Stomach (tissue), 8 donors: ENCODE measurements at regions not wholly inside any gene's neighbourhood (a gene's known extent, or its start where the extent isn't known, plus 50 kb on each side); places are given as distances from the start of the nearest gene placed in this dataset.

Experiments
- DNase-seq, 2 donors: peaks; one replicate each; pipeline versions ENCODE4 v3.0.0 to v3.0.0-alpha.2; 2013 to 2019
- H3K27ac ChIP-seq, 5 donors: fragments of 200-600 bp in 4 of 5; sonication (generic) in 4 of 5; one replicate each; pipeline ENCODE4 v1.5.1; 2013 to 2019; ENCODE audit warnings: mild to moderate bottlenecking in 1 of 5, moderate library complexity in 1 of 5
- H3K27me3 ChIP-seq, 3 donors: fragments of 200-600 bp; sonication (generic); one replicate each; pipeline ENCODE4 v1.5.1; 2017 to 2019; ENCODE audit warnings: mixed run types in 1 of 3
- H3K36me3 ChIP-seq, 4 donors: fragments of 200-600 bp; sonication (generic); 1 replicate in 3 of 4; 2 replicates in 1 of 4; pipeline ENCODE4 v1.5.1; 2016 to 2019
- H3K4me1 ChIP-seq, 4 donors: fragments of 200-600 bp; sonication (generic); one replicate each; pipeline ENCODE4 v1.5.1; 2016 to 2019
- H3K4me3 ChIP-seq, 4 donors: fragments of 200-600 bp; sonication (generic) in 3 of 4; one replicate each; pipeline ENCODE4 v1.5.1; 2016 to 2019; ENCODE audit warnings: mild to moderate bottlenecking in 1 of 4
- H3K9me3 ChIP-seq, 4 donors: fragments of 200-600 bp; sonication (generic); one replicate each; pipeline ENCODE4 v1.5.1; 2016 to 2019
- EP300 ChIP-seq: sonication (generic); formaldehyde crosslinking; IDR thresholded peaks from one replicate; pipeline ENCODE4 v1.6.1; 2017; ENCODE audit warnings: antibody characterized with exemption
- POLR2A ChIP-seq, 4 donors: fragments of 450-650 bp; IDR thresholded peaks; one replicate each; pipeline ENCODE4 v1.6.1; 2016; ENCODE audit warnings: antibody characterized with exemption in 4 of 4, control low read depth in 2 of 4, mild to moderate bottlenecking in 1 of 4, moderate library complexity in 1 of 4
- POLR2AphosphoS5 ChIP-seq, 3 donors: sonication (generic); formaldehyde crosslinking; IDR thresholded peaks; one replicate each; pipeline ENCODE4 v1.6.1; 2016; ENCODE audit warnings: antibody characterized with exemption in 3 of 3
- WGBS, 5 donors: extraction: QIAGEN DNeasy Blood & Tissue Kit in 3 of 5; methylation state at CpG; one replicate each; pipeline versions ENCODE4 v1.1.5 to v1.1.7; 2013 to 2018; 5-methylcytosine and 5-hydroxymethylcytosine counted together
- intact Hi-C: fragments of 100-400 bp; cut with DNase I; formaldehyde crosslinking; loops from one replicate; pipeline ENCODE4 v1.15.1; 2023; ENCODE audit warnings: low total_unique reads
- TF ChIP-seq, protein P1 (sequence below), 7 experiments: fragments of 450-650 bp in 4 of 7; fragments of 200-600 bp in 3 of 7; sonication (generic) in 3 of 7; IDR thresholded peaks; one replicate each; pipeline ENCODE4 v1.5.1; 2016 to 2019; ENCODE audit warnings: antibody characterized with exemption in 7 of 7, control low read depth in 2 of 7, mild to moderate bottlenecking in 1 of 7
- donor health status: healthy with polysubstance abuse.
- donor health status: Bipolar disorder and iron deficiency.
- donor health status: healthy.

DNA sequence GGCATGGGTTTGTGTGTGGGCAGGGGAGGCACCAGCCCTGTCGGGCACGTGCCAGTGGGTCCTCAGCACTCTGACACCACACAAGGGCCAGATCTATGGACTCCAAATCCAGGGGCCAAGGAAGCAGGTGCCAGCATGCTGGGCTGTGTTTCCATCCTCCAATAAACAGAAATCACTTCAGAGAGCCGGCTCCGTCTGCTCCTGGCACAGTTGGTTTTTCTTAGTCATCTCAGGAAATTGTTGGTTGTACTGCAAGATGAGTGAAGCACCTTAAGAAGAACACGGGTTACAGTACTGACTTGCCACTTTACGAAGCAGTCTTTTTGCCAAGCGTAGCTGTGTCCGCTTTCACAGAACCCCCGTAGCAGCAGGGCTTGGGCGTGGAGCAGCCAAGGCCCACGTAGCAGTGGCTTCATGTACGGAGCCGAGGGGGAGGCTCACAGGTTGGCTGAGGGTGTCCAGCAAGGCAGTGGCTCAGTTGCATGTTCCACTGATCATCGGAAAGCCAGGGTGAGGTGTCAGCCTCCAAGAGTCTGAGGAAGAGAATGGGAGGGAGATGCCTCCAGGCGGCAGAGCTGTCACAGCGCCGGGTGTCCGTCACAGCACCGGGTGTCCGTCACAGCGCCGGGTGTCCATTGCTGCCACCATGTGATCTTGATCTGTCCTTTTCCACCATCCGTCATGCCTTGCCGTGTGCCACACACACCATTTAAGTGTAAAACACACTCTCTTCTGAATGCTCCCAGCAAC is 314.9 kb downstream of the CTTN start:
- DNase-seq, result no peak
- 87 to 92% (median 90%) methylated on average over 15 to 24 of the region's 24 CpGs for WGBS, 5 donors
- Histone ChIP-seq H3K4me1 (peaks cover 0 to 12% (median 4%) of the 10 kb centered on the region in 4 donors), H3K4me3 (no peak overlapping the region), H3K36me3 (no peaks in the 10 kb centered on the region), H3K27me3 (peaks cover 0 to 26% (median 0%) of the 10 kb centered on the region in 3 donors), H3K27ac (no peak overlapping the region), H3K9me3 (no peaks in the 10 kb centered on the region)
- TF ChIP-seq EP300 (no peak), POLR2A (IDR thresholded peaks at IDR 0.05) (no peak), POLR2AphosphoS5 (IDR thresholded peaks at IDR 0.05) (no peak)
- TF ChIP-seq, protein P1, sequence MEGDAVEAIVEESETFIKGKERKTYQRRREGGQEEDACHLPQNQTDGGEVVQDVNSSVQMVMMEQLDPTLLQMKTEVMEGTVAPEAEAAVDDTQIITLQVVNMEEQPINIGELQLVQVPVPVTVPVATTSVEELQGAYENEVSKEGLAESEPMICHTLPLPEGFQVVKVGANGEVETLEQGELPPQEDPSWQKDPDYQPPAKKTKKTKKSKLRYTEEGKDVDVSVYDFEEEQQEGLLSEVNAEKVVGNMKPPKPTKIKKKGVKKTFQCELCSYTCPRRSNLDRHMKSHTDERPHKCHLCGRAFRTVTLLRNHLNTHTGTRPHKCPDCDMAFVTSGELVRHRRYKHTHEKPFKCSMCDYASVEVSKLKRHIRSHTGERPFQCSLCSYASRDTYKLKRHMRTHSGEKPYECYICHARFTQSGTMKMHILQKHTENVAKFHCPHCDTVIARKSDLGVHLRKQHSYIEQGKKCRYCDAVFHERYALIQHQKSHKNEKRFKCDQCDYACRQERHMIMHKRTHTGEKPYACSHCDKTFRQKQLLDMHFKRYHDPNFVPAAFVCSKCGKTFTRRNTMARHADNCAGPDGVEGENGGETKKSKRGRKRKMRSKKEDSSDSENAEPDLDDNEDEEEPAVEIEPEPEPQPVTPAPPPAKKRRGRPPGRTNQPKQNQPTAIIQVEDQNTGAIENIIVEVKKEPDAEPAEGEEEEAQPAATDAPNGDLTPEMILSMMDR (IDR thresholded peaks at IDR 0.05), result no peak
- intact Hi-C loops, result no loop called here

DNA sequence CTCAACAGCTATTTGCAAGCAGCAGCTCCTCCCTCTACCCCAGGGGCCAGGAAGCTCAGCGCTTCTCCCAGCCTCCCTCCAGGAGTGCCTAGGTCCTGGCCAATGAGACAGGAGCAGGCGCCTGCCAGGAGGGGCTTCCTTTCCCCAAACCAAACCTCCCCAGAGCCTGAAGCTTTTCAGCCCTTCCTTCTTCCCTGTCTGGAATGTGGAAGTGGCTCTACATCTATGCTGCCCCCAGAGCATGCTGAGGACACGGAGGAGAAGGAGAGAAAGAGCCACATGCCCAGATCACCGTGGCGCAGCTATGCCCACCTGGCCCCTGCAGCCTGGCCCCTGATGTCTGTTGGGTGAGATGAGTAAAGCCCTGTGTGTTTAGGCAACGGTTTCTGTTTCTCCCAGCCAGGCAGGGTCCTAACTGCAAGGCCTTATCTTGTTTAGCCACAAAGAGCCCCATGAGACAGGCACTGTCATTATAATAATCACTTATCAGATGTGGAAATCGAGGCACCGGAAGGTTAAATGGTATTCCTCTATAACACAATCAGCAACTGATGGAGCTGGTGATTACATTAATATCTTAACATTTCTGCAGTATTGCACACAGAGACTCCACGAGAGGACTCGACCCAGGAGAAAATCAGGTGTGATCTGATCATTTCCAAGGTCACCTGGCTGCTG is 315.8 kb downstream of the CTTN start:
- TF ChIP-seq, protein P1 (IDR thresholded peaks at IDR 0.05), result no peak
- TF ChIP-seq POLR2A (IDR thresholded peaks at IDR 0.05), result no peak
- no peak for TF ChIP-seq EP300
- TF ChIP-seq POLR2AphosphoS5 (IDR thresholded peaks at IDR 0.05), result no peak
- Histone ChIP-seq H3K27me3 (peaks cover 0 to 29% (median 0%) of the 10 kb centered on the region in 3 donors), H3K4me1 (peaks cover 0 to 12% (median 4%) of the 10 kb centered on the region in 4 donors), H3K27ac (no peak overlapping the region), H3K36me3 (no peaks in the 10 kb centered on the region), H3K9me3 (no peaks in the 10 kb centered on the region), H3K4me3 (no peak overlapping the region)
- WGBS, 5 donors, result 63 to 74% (median 71%) methylated on average over 8 to 10 of the region's 10 CpGs
- intact Hi-C loops, result no loop called here
- DNase-seq, result no peak

DNA sequence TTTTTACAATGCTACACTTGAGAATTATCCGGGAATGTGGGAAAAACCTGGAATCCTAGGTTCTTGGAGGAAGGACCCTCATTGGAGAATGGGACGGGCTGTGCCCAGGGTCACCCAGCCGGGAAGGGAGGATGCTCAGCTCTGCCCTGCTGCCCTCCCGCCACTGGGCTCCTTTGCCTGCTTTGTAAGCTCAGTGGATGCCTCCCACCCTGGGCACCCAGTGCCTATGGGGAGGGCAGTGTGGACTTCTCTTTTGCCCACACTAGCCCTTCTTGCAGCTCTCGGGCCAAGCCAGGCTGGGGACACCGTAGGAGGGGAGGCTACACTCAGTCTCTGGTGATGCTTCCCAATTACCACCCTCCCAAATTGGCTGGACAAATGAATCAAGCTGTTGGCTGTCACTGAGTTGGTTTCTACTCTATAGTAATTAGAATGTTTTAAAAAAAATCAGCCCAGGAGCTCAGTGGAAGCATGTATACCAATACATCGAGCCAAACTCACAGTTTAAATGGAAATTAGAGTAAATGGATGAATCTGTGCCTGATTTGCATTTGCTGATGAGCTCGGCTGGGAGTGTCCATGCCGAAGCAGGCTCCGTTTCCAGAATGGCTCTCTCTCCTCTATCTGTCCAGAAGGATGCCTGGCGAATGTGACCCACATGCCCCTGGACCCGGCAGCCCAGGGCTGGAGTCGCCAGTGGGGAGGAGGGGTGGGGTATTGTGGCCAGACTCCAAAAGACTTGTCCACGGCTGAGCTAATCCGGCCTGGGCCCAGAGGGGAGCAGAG is 317.0 kb downstream of the CTTN start:
- no peak overlapping the region for H3K27ac ChIP-seq
- no peaks in the 10 kb centered on the region for H3K36me3 ChIP-seq
- WGBS, 5 donors, result 78 to 85% (median 85%) methylated on average over 14 to 15 of the region's 15 CpGs
- H3K4me1 ChIP-seq, result peaks cover 0 to 12% (median 4%) of the 10 kb centered on the region in 4 donors
- intact Hi-C loops, result no loop called here
- H3K27me3 ChIP-seq, result peaks cover 0 to 29% (median 0%) of the 10 kb centered on the region in 3 donors
- TF ChIP-seq, protein P1 (IDR thresholded peaks at IDR 0.05), result no peak
- no peak for TF ChIP-seq POLR2A (IDR thresholded peaks at IDR 0.05)
- no peak for TF ChIP-seq EP300
- TF ChIP-seq POLR2AphosphoS5 (IDR thresholded peaks at IDR 0.05), result no peak
- no peak for DNase-seq
- H3K4me3 ChIP-seq, result no peak overlapping the region
- H3K9me3 ChIP-seq, result no peaks in the 10 kb centered on the region

DNA sequence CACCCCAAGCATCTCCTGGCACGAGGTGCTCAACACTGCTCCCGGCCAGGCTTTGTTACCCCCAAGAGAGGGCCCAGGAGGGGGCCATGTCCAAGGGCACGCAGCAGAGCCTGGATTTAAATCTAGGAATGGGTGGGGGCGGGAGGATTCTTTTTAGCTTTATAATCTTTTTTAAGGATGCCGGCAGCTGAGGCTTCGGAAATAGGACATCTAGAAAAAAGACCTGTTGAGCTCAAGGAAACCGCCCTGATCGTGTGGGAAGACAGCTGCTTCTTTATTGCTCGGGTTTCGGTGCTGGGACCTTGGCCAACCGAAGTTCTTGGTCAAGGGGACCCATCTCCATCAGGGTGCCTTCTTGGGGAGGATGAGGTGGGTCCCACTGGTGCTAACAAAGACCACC is 317.9 kb downstream of the CTTN start:
- Histone ChIP-seq H3K4me1 (peaks cover 0 to 12% (median 4%) of the 10 kb centered on the region in 4 donors), H3K36me3 (no peaks in the 10 kb centered on the region), H3K27me3 (peaks cover 0 to 29% (median 0%) of the 10 kb centered on the region in 3 donors), H3K27ac (no peak overlapping the region), H3K4me3 (no peak overlapping the region), H3K9me3 (no peaks in the 10 kb centered on the region)
- intact Hi-C loops, result no loop called here
- no peak for TF ChIP-seq POLR2AphosphoS5 (IDR thresholded peaks at IDR 0.05)
- TF ChIP-seq, protein P1 (IDR thresholded peaks at IDR 0.05), result no peak
- TF ChIP-seq POLR2A (IDR thresholded peaks at IDR 0.05), result no peak
- no peak for TF ChIP-seq EP300
- WGBS, 5 donors, result 88 to 93% (median 91%) methylated on average over 11 of the region's 11 CpGs
- DNase-seq, result no peak
